Tibial nerve (tissue), 4 donors: ENCODE measurements at regions not wholly inside any gene's neighbourhood (a gene's known extent, or its start where the extent isn't known, plus 50 kb on each side); places are given as distances from the start of the nearest gene placed in this dataset.

Source experiments
- CTCF ChIP-seq, 5 experiments: fragments of 200-600 bp in 3 of 5; fragments of 450-650 bp in 2 of 5; sonication (generic) in 3 of 5; IDR thresholded peaks; one replicate each; pipeline ENCODE4 v1.5.1; 2016 to 2019; ENCODE audit warnings: antibody characterized with exemption in 5 of 5, mild to moderate bottlenecking in 3 of 5, moderate library complexity in 2 of 5
- EP300 ChIP-seq, 2 donors: sonication (generic); formaldehyde crosslinking; IDR thresholded peaks; one replicate each; pipeline ENCODE4 v1.6.1; 2017; ENCODE audit warnings: antibody characterized with exemption in 2 of 2, mild to moderate bottlenecking in 1 of 2
- POLR2A ChIP-seq, 2 donors: fragments of 450-650 bp; IDR thresholded peaks; one replicate each; pipeline ENCODE4 v1.6.1; 2017; ENCODE audit warnings: antibody characterized with exemption in 2 of 2, mild to moderate bottlenecking in 2 of 2, moderate library complexity in 2 of 2

- TF ChIP-seq CTCF (IDR thresholded peaks at IDR 0.05) (no peak), POLR2A (IDR thresholded peaks at IDR 0.05) (no peak), EP300 (IDR thresholded peaks at IDR 0.05) (no peak)
These were observed 645.1 kb downstream of the KCNJ18 start for GRCh38 chr17:22337467-22337866.
